ENCODE measurements at regions not wholly inside any gene's neighbourhood (a gene's known extent, or its start where the extent isn't known, plus 50 kb on each side); places are given as distances from the start of the nearest gene placed in this dataset.
A peak's percentile ranks its signal among the peaks of the same experiment; 100 is the strongest.

DNA sequence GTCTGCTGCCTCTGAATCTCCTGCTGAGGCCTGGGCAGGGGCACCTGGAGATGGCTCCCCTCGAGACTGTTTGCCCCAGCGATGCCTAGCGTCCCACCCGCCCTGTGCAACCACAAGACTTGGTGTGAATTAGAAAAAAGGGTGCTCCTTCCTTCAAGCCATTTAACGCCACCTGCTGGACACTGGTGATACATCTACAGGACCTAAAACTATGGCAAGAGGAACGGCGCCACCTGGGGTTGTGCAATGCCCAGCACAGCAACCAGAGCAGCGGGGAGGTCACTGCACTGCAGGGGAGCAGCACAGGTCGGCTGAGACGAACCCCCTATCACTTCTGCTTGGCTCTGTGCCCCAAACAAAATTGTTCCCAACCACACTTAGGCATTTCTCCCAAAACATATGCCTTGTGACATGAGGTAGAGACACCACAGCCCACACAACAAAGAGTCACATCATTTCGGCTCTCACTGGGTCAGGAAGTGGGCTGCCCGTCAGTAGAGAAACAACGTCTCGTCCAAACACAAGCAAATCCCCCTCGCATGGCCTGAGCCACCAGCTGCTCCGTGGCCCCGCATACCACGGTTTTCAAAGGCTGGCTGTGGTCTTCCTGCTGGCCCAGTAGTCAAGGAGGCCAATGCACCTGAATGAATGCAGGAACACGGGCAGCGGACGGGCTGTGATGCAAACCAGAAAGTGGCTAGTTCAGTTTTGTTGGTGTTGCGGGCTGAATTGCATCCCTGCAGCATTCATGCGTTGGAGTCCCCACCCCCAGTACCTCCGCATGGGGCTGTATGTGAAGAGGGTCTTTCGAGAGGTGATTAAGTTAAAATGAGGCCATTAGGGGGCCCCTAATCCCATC lies 171.9 kb downstream of the SHANK2 start:
- peak in 2 of 3 donors; percentile 44 to 46 for DNase-seq (ENCODE audit: low read depth in 3 of 3, low spot score in 2 of 3)

DNA sequence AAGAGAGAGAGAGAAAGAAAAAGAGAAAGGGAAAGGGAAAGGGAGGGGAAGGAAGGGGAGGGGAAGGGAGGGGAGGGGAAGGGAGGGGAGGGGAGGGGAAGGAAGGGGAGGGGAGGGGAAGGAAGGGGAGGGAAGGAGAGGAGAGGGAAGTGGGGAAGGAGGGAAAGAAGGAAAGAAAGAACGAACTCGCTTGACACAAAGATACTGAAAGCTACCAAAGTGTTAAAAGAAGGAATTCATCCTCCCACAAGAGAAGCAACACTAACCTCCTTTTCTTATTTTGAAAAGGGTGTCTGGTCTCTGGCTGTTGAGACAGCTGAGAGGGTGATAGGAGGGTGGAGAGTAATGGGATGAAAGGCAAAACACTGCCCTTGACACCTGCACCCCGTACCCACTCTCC lies 172.6 kb downstream of the SHANK2 start:
- no peak for DNase-seq (ENCODE audit: low read depth in 3 of 3, low spot score in 2 of 3)

DNA sequence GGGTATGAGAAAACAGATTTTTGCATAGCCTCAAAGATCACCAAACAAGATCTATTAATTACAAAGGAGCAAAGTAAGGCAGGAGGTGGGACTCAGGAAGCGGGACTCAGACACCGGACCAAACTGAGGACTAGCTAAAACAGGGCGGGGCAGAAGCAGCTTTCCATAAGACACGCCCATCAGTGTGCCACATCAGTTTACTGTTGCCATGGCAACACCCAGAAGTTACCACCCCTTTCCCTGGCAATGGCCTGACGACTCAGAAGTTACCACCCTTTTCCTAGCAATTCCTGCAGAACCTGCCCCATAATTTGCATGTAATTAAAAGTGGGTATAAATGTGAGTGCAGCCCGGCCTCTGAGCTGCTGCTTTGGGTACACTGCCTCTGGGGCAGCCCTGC lies 173.9 kb downstream of the SHANK2 start:
- no peak for DNase-seq (ENCODE audit: low read depth in 3 of 3, low spot score in 2 of 3)

DNA sequence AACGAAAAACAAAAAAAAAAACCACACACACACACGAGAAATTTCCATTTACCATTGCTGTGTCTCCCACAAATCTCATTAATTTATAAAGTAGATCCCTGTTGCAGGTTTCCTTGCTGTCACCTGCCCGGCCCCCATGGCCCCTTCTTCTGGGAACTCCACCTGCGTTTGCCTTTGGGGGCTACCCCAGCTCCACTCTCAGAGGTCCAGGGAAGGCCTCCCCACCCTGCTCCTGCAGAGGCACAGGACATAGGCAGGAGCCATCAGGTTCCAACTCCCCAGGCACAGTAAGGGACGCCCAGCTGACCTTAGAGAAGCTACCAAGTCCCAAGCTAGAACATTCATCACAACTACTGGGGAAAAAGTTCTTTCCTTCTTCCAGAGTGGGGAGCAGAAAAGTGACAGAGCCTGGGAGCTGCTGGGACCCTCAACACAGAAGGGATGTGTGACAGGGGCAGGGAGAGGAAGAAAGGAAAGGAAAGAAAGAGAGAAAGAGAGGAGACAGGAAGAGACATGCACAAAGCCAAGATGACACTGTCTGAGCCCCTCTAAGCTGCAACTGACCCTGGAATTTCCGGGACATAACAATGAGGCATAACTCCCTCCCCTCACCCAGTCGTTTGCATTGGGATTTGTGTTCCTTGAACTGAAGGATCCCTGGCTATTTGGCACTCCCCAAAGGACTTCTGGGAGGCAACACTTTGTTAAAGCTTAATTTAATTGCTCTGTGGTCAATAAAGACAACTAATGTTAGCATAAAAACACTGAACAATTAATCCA lies 175.7 kb downstream of the SHANK2 start:
- no peak for DNase-seq (ENCODE audit: low read depth in 3 of 3, low spot score in 2 of 3)

DNA sequence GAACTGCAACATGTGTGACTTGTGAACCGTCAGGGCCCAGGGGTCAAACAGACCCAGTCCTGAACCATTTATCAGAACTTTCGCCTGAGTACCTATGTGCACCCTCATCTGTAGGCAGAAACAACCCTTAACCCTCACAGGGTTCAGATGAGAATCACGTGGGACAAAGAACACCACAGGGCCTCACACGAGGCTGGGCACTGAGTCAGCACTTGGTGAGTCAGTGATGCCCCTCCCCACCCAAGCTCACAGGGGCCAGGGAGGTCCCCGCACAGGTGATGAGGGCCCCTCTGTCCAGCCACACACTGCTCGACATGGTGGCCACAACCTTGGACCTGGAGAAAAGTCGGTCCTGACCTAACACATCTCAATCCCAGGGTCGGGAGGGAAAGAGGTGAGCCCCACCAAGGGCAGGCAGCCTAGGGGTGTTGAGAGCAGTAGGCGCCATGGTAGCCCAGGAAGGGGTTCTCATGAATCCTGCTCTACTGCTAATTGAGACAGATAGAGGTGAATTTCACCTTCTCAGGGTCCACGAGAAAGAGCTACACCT lies 176.4 kb downstream of the SHANK2 start:
- no peak for DNase-seq (ENCODE audit: low read depth in 3 of 3, low spot score in 2 of 3)

DNA sequence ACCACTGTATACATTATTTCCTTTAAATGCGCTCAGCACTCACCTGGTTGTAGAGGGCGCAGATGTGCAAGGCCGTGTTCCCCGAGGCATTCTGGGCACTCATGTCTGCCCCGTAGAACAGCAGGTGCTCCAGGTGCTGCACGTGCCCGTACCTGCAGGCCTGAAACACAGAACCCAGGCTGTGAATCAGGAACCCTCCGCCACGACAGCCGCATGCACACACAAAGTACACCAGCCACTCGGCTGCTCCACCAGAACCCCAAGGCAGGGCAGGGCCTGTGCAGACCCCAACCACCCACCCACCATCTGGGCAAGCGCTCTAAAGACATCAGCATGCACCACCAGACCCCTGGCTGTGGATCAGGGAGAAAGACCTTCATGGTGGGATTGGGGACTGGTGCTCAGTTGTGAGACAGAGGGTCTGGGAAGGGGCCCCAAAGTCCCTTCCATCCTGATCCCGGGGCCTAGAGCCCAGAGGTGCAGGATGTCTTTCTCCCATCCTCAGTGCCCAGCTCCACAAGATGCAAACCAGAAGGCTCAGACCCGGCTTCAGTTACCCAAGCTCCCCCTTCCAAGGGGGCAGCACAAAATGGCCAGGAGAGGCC lies 177.2 kb downstream of the SHANK2 start:
- no peak for DNase-seq (ENCODE audit: low read depth in 3 of 3, low spot score in 2 of 3)

DNA sequence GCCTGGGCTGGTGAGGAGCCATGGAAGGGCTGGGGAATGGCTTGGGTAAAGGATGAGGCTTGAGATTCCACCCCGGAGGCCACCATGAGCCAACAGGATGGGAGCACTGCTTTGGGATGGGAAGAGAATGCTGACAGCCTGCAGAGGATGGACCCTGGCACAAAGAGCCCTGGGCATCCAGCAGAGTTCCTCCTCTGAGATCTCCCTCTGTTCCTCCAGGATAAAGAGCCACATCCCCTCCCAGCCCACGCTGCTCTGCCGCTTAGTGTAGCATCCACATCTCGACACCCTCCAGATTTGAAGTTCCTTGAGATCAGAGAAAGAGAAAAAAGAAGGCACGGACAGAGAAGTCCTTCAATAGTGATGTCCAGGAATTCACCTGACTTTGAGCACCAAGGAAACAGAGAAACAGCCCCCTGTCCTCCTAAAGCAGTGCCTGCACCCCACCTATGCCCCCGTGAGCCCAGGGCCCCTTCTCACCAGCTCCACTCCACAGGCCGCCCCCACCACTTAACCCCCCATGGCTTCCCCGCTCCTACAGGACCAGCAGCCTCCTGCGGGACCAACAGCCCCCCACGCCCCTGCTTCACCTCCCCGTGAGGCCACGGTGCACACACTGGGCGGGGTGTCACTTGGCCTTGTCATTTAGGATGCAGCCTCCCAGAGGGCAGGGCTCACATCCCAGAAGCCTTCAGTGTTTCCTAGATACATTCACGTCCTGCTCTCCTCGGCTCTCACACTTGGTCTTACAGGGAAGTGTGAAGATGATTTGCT lies 180.5 kb downstream of the SHANK2 start:
- no peak for DNase-seq (ENCODE audit: low read depth in 3 of 3, low spot score in 2 of 3)

DNA sequence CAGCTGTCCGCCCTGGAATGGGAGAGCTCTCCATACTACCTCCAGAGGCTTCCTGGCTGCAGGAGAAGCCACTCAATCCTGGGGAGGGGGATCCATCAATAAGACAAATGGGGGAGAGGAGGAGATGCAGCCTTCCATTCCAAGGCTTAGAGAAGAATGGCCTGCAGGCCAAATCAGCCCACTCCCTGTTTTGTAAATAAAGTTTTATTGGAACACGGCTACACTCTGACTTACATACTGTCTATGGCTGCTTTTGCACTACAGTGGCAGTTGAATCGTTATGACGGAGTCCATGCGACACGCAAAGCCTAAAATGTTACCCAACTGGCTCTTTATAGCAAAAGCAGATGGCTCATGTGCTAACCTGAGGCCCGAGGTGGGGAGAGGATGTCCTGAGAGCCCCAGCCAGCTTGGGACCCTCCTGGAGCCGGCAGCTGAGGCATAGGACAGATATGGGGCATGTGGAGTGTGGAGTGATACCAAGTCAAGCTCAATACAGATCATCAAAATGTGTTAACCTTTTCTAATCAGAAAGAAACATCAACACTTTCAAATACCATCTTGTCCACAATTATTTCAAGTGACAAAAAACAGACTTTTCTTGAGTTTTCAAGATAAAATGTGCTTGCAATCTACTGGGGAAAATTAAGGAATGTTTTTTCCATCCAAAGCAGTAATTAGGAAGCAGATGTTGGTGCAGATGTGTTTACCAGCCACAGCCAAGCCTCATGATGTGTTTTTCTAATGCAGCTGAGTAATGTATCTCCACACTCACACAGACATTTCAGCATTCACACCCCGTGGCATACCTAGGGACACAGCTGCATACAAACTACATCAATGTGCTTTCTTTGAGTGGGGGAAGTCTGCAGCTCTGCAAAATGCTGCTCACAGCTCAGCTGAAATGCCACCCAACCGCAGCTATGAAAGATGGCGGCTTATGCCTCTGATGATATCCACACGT lies 181.6 kb downstream of the SHANK2 start:
- DNase-seq (ENCODE audit: low read depth in 3 of 3, low spot score in 2 of 3): no peak

DNA sequence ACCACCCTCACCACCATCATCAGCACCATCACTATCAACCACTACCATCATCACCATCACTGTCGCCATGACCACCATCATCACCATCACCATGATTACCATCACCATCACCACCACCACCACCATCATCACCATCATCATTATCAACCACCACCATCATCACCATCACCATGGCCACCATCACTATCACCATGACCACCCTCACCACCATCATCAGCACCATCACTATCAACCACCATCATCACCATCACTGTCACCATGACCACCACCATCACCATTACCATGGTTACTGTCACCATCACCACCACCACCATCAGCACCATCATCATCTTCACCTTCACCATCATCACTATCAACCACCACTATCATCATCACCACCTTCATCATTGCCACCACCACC lies 183.4 kb downstream of the SHANK2 start:
- DNase-seq (ENCODE audit: low read depth in 3 of 3, low spot score in 2 of 3): no peak

DNA sequence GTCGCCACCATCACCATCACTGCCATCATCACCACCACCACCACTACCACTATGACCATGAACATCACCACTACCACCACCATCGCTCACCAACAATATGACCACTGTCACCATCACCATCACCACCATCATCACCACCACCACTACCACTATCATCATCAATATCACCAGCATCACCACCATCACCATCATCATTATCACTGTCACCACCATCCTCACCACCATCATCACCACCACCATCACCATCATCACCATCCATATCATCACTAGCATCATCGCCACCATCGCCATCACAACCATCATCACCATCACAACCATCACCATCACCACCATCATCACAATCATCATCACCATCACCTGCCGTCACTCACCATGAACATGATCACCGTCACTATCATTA lies 184.6 kb downstream of the SHANK2 start:
- DNase-seq (ENCODE audit: low read depth in 3 of 3, low spot score in 2 of 3): no peak

DNA sequence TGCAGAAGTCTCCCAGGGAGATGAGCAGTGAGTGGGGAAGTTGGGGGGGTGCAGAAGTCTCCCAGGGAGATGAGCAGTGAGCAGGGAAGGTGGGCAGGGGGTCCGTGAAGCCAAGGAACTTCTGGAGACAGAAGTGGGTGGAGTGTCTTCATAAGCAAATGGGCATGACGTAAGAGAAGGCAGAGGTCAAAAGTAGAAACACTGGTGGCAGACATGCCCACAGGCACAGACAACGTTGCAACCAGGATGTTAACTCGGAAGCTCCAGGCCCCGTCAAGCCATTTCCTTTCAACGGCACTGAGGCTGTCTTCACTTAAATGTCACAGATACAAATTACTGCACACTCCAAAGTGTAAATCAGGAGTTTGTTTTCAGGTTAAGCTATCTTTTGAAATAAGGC lies 186.1 kb downstream of the SHANK2 start:
- DNase-seq (ENCODE audit: low read depth in 3 of 3, low spot score in 2 of 3): no peak

DNA sequence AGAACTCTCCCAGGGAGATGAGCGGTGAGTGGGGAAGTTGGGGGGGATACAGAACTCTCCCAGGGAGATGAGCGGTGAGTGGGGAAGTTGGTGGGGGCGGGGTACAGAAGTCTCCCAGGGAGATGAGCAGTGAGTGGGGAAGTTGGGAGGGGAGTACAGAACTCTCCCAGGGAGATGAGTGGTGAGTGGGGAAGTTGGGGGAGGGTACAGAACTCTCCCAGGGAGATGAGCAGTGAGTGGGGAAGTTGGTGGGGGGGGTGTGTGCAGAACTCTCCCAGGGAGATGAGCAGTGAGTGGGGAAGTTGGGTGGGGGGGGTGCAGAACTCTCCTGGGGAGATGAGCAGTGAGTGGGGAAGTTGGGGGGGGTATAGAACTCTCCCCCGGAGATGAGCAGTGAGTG lies 186.5 kb downstream of the SHANK2 start:
- no peak for DNase-seq (ENCODE audit: low read depth in 3 of 3, low spot score in 2 of 3)

DNA sequence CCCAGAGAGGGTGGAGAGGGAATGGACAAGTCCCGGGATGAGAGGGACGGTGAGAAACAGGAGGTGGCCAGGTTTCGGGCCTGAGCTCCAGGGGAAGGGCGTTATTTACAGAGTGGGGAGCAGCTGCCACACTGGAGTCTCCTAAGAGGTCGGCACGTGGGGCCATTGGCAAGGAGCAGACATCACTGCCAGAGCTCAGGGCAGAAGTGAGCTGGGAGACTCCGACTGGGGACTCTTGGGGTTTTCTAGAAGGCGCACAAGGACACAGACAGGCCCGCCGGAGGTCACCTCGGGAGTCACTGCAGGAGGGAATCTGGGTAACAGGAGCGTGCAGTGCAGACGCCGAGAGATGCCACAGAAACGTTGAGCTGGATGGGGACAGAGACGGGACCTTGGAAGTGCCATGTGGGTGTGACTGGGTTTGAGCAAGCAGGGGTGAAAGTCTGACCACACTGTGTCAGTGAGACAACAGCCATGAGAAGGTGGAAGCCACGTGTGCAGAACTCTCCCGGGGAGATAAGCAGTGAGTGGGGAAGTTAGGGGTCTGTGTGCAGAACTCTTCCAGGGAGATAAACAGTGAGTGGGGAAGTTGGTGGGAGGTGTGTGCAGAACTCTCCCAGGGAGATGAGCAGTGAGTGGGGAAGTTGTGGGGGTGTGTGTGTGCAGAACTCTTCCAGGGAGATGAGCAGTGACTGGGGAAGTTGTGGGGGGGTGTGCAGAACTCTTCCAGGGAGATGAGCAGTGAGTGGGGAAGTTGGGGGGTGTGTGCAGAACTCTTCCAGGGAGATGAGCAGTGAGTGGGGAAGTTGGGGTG lies 187.5 kb downstream of the SHANK2 start:
- DNase-seq (ENCODE audit: low read depth in 3 of 3, low spot score in 2 of 3): no peak

DNA sequence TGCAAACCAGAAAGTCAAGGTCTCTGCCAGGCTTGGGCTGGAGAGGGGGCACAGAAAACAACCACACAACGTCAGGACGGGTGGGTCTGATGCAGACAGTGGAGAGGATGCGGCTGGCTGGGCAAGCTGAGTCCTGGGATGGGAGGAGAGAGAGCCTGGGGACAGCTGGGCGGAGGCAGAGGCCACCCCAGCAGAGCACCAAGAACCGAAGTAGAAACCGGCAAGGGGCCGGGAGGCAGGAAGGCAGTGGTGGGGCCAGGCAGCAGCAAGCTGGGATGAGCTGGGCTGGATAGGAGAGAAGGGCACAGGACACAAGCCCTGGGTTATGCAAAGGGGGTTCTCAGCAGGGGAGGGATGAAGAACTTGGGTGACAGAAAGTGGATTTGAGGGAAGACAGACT lies 188.2 kb downstream of the SHANK2 start:
- DNase-seq (ENCODE audit: low read depth in 3 of 3, low spot score in 2 of 3): no peak

DNA sequence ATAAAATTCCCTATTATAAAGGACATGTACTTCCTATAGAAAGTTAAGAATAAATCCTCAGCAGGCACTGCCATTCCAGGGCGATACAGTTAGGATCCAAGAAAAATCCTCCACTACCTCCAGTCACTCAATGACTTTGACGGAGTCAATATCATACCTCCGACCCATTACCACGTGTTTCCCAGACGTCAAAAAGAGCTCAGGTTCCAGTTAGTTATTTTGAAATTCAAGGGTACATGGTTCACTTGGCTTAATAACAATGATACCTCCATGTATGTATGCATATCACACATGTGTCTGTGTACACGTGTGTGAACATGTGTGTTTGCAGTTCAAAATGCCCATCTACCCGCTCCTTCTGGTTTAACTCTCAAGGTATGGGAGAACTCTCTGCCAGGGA lies 189.2 kb downstream of the SHANK2 start:
- no peak for DNase-seq (ENCODE audit: low read depth in 3 of 3, low spot score in 2 of 3)

DNA sequence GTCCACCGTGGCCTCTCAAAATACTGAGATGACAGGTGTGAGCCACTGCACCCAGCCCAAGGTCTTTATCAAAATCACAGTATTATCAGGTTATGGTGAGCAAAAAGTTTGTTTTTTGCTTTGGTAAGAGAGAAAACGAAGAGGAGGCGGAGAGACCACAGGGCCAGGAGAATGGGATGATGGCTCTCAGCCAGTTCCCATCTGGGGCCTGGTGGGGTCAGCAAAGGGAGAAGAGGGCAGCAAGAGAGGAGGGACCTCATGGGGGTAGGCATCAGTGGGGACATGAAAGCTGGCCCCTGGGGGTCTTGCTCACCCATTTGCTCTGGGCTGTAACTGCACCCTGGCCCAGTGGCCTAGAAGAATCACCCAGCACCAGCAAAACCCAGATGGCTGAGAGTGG lies 190.2 kb downstream of the SHANK2 start:
- DNase-seq (ENCODE audit: low read depth in 3 of 3, low spot score in 2 of 3): no peak

DNA sequence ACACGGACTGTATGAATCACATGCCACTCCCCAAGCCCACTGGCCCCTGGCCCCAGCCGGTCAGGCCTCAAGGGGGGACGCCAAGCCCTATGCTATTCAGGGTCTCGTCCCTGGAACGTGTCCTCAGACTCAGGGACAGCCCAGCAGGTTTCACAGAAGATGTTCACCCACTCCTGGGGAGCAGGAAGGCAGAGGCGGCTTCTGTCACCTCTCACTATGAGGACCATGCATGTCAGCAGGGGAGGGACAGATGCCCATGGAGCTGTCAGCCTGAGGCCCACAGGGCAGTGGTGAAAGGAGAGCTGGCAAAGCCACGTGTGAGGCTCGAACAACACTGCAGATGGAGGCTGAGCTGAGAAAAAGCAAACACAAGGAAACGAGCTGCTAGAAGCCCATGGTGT lies 192.0 kb downstream of the SHANK2 start:
- no peak for DNase-seq (ENCODE audit: low read depth in 3 of 3, low spot score in 2 of 3)

DNA sequence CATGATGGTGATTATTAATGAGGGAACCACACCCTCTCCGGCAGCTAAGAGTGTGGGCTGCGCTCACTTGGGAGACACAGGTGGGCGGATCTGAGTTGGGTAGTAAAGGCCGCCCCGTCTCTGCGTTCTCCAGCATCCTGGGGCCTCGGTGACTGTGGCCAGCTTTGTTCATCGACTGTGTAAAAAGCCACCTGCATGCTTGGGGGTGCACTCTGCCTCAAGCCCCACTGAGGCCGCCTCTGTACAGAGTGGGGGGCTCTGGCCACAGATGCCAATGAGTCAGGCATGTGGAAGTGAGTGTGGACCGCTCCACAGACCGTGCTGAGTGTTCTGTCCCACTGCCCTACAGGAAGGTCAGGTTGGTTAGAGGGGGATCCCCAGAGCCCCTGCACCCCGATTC lies 192.7 kb downstream of the SHANK2 start:
- DNase-seq (ENCODE audit: low read depth in 3 of 3, low spot score in 2 of 3): no peak

DNA sequence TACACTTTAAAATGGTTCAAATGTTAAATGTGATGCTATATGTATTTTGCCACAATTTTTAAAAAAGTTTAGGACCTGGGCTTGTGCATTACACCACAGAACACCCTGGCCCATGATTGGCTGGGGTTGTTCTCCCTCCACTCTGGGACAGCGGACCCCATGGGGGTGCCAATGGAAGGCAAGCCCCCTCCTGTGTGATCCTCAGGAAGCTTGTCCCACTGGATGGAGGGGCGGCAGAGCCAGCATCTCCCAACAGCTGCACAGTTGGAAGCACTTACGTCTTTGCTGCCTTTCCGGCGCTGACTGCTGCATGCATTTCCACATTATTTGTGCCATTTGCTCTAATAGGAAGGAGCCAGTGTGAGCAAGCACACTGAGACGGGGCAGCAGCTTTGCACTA lies 196.5 kb downstream of the SHANK2 start:
- DNase-seq (ENCODE audit: low read depth in 3 of 3, low spot score in 2 of 3): no peak
